ENCODE measurements at regions not wholly inside any gene's neighbourhood (a gene's known extent, or its start where the extent isn't known, plus 50 kb on each side); places are given as distances from the start of the nearest gene placed in this dataset.

GRCh38 chr15:29480278-29480677 lies 210.7 kb upstream of the NSMCE3 start:
- DNase-seq, result no peak

GRCh38 chr15:29477256-29477655 lies 207.6 kb upstream of the NSMCE3 start:
- no peak for DNase-seq

GRCh38 chr15:29476503-29477080 lies 207.0 kb upstream of the NSMCE3 start:
- no peak for DNase-seq

GRCh38 chr15:29475096-29475495 lies 205.5 kb upstream of the NSMCE3 start:
- no peak for DNase-seq

GRCh38 chr15:29473621-29474105 lies 204.0 kb upstream of the NSMCE3 start:
- DNase-seq, result no peak

- DNase-seq, result no peak
Observed at GRCh38 chr15:29472901-29473445, 203.4 kb upstream of the NSMCE3 start.

GRCh38 chr15:29471757-29472156 lies 202.1 kb upstream of the NSMCE3 start:
- DNase-seq, result no peak

GRCh38 chr15:29471306-29471705 lies 201.7 kb upstream of the NSMCE3 start:
- DNase-seq, result no peak

- DNase-seq, result no peak
Observed at GRCh38 chr15:29470794-29471193, 201.2 kb upstream of the NSMCE3 start.

- DNase-seq, result no peak
Observed at GRCh38 chr15:29470311-29470710, 200.7 kb upstream of the NSMCE3 start.

- DNase-seq, result no peak
Observed at GRCh38 chr15:29468899-29469298, 199.3 kb upstream of the NSMCE3 start.

- no peak for DNase-seq
Observed at GRCh38 chr15:29467091-29467490, 197.5 kb upstream of the NSMCE3 start.

- DNase-seq, result no peak
Observed at GRCh38 chr15:29466292-29466691, 196.7 kb upstream of the NSMCE3 start.

- no peak for DNase-seq
Observed at GRCh38 chr15:29465816-29466215, 196.2 kb upstream of the NSMCE3 start.

GRCh38 chr15:29465196-29465595 lies 195.6 kb upstream of the NSMCE3 start:
- no peak for DNase-seq

- no peak for DNase-seq
Observed at GRCh38 chr15:29461877-29462276, 192.3 kb upstream of the NSMCE3 start.

- DNase-seq, result no peak
Observed at GRCh38 chr15:29458361-29458760, 188.7 kb upstream of the NSMCE3 start.

- no peak for DNase-seq
Observed at GRCh38 chr15:29457729-29458128, 188.1 kb upstream of the NSMCE3 start.

GRCh38 chr15:29456964-29457363 lies 187.3 kb upstream of the NSMCE3 start:
- DNase-seq, result no peak

GRCh38 chr15:29456255-29456654 lies 186.6 kb upstream of the NSMCE3 start:
- DNase-seq, result no peak

- no peak for DNase-seq
Observed at GRCh38 chr15:29455530-29455929, 185.9 kb upstream of the NSMCE3 start.

- no peak for DNase-seq
Observed at GRCh38 chr15:29455055-29455454, 185.4 kb upstream of the NSMCE3 start.

- no peak for DNase-seq
Observed at GRCh38 chr15:29454506-29454905, 184.9 kb upstream of the NSMCE3 start.

- DNase-seq, result no peak
Observed at GRCh38 chr15:29452881-29453731, 183.5 kb upstream of the NSMCE3 start.

Data from stimulated activated CD4-positive, alpha-beta T cell treated with anti-CD3 and anti-CD28 coated beads, Interleukin-4, amount 100 ng/mL, for 4 hours (primary cell).